Thyroid gland (tissue), 4 donors: ENCODE measurements at regions not wholly inside any gene's neighbourhood (a gene's known extent, or its start where the extent isn't known, plus 50 kb on each side); places are given as distances from the start of the nearest gene placed in this dataset.

Source experiments
- DNase-seq, 2 donors: peaks; one replicate each; pipeline ENCODE4 v3.0.0-alpha.2; 2019
- H3K27ac ChIP-seq, 3 donors: fragments of 200-600 bp; sonication (generic); 1 replicate in 2 of 3; 2 replicates in 1 of 3; pipeline ENCODE4 v1.5.1; 2016 to 2019; ENCODE audit warnings: mild to moderate bottlenecking in 1 of 3, moderate library complexity in 1 of 3
- H3K27me3 ChIP-seq: fragments of 200-600 bp; sonication (generic); one replicate; pipeline ENCODE4 v1.5.1; 2019
- H3K36me3 ChIP-seq, 2 donors: fragments of 200-600 bp; sonication (generic); one replicate each; pipeline ENCODE4 v1.5.1; 2016 to 2019
- H3K4me1 ChIP-seq, 2 donors: fragments of 200-600 bp; sonication (generic); one replicate each; pipeline ENCODE4 v1.5.1; 2017 to 2019
- H3K4me3 ChIP-seq, 3 donors: fragments of 200-600 bp; sonication (generic); replicated peaks in 1 of 3; 1 replicate in 2 of 3; 2 replicates in 1 of 3; pipeline ENCODE4 v1.5.1; 2016; ENCODE audit warnings: mild to moderate bottlenecking in 1 of 3
- H3K9me3 ChIP-seq: fragments of 200-600 bp; sonication (generic); one replicate; pipeline ENCODE4 v1.5.1; 2017
- CTCF ChIP-seq, 6 experiments: fragments of 200-600 bp in 3 of 6; fragments of 450-650 bp in 3 of 6; sonication (generic) in 3 of 6; IDR thresholded peaks; one replicate each; pipeline ENCODE4 v1.5.1; 2016 to 2019; ENCODE audit warnings: antibody characterized with exemption in 6 of 6, mild to moderate bottlenecking in 2 of 6, inconsistent platforms in 1 of 6, moderate library complexity in 1 of 6
- POLR2A ChIP-seq, 2 donors: fragments of 450-650 bp; IDR thresholded peaks; one replicate each; pipeline ENCODE4 v1.6.1; 2017; ENCODE audit warnings: antibody characterized with exemption in 2 of 2, mild to moderate bottlenecking in 2 of 2, moderate library complexity in 1 of 2
- WGBS, 2 donors: methylation state at CpG; one replicate each; pipeline ENCODE4 v1.1.5; 2017; 5-methylcytosine and 5-hydroxymethylcytosine counted together
- intact Hi-C: fragments of 100-400 bp; cut with DNase I; formaldehyde crosslinking; loops from one replicate; pipeline ENCODE4 v1.15.1; 2023

GRCh38 chr12:30578426-30578825 lies 117.2 kb downstream of the IPO8 start:
- H3K27me3 ChIP-seq = no peaks in the 10 kb centered on the region
- 75 to 77% methylated on average over 5 of the region's 5 CpGs for WGBS, 2 donors
- no peaks in the 10 kb centered on the region for H3K9me3 ChIP-seq
- H3K4me1 ChIP-seq = no peaks in the 10 kb centered on the region
- TF ChIP-seq POLR2A (IDR thresholded peaks at IDR 0.05) (no peak), CTCF (IDR thresholded peaks at IDR 0.05) (no peak)
- no peak overlapping the region for H3K27ac ChIP-seq
- intact Hi-C loops = no loop called here
- H3K4me3 ChIP-seq = no peak overlapping the region
- no peak for DNase-seq
- no peaks in the 10 kb centered on the region for H3K36me3 ChIP-seq

- 87 to 89% methylated on average over 1 of the region's 1 CpG for WGBS, 2 donors
- DNase-seq = no peak
- H3K4me1 ChIP-seq = no peaks in the 10 kb centered on the region
- H3K4me3 ChIP-seq = no peak overlapping the region
- no peaks in the 10 kb centered on the region for H3K9me3 ChIP-seq
- intact Hi-C loops = no loop called here
- H3K27ac ChIP-seq = no peak overlapping the region
- TF ChIP-seq CTCF (IDR thresholded peaks at IDR 0.05) = no peak
- TF ChIP-seq POLR2A (IDR thresholded peaks at IDR 0.05) = no peak
- no peaks in the 10 kb centered on the region for H3K27me3 ChIP-seq
- no peaks in the 10 kb centered on the region for H3K36me3 ChIP-seq
Measured at GRCh38 chr12:30573145-30573544, 122.5 kb downstream of the IPO8 start.

GRCh38 chr12:30570211-30570890 lies 125.3 kb downstream of the IPO8 start:
- peak in 1 of 2 donors; percentile 42 for DNase-seq
- Histone ChIP-seq H3K36me3 (no peaks in the 10 kb centered on the region), H3K27me3 (no peaks in the 10 kb centered on the region), H3K4me3 (no peak overlapping the region), H3K9me3 (no peaks in the 10 kb centered on the region), H3K27ac (no peak overlapping the region), H3K4me1 (no peaks in the 10 kb centered on the region)
- intact Hi-C loops = no loop called here
- 71% methylated on average over 5 of the region's 5 CpGs for WGBS, 2 donors
- TF ChIP-seq POLR2A (IDR thresholded peaks at IDR 0.05) = no peak
- no peak for TF ChIP-seq CTCF (IDR thresholded peaks at IDR 0.05)

GRCh38 chr12:30569426-30569825 lies 126.2 kb downstream of the IPO8 start:
- H3K4me1 ChIP-seq = no peaks in the 10 kb centered on the region
- intact Hi-C loops = no loop called here
- no peaks in the 10 kb centered on the region for H3K36me3 ChIP-seq
- DNase-seq = no peak
- H3K4me3 ChIP-seq = no peak overlapping the region
- TF ChIP-seq CTCF (IDR thresholded peaks at IDR 0.05) = no peak
- no peaks in the 10 kb centered on the region for H3K9me3 ChIP-seq
- H3K27me3 ChIP-seq = no peaks in the 10 kb centered on the region
- 57 to 62% methylated on average over 4 of the region's 4 CpGs for WGBS, 2 donors
- H3K27ac ChIP-seq = no peak overlapping the region

- no peaks in the 10 kb centered on the region for H3K4me1 ChIP-seq
- no peak overlapping the region for H3K4me3 ChIP-seq
- TF ChIP-seq CTCF (IDR thresholded peaks at IDR 0.05) (no peak), POLR2A (IDR thresholded peaks at IDR 0.05) (no peak)
- DNase-seq = no peak
- H3K9me3 ChIP-seq = no peaks in the 10 kb centered on the region
- H3K36me3 ChIP-seq = no peaks in the 10 kb centered on the region
- intact Hi-C loops = no loop called here
- H3K27ac ChIP-seq = no peak overlapping the region
- H3K27me3 ChIP-seq = no peaks in the 10 kb centered on the region
Measured at GRCh38 chr12:30568453-30568852, 127.2 kb downstream of the IPO8 start.
